ENCODE measurements at regions not wholly inside any gene's neighbourhood (a gene's known extent, or its start where the extent isn't known, plus 50 kb on each side); places are given as distances from the start of the nearest gene placed in this dataset.

DNA sequence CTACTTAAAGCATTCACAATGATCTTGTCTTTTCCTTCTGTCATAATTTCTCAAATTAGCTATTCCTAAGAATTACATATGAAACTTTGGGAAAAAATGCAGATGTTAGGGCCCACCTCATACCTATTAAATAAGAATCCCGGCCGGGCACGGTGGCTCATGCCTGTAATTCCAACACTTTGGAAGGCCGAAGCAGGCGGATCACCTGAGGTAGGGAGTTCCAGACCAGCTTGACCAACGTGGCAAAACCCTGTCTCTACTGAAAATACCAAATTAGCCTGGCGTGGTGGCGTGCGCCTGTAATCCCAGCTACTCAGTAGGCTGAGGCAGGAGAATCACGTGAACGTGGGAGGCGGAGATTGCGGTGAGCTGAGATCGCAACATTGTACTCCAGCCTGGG is 158.4 kb upstream of the TLL1 start:
- no peak for DNase-seq (ENCODE audit: low read depth)
- no peak overlapping the region for H3K4me3 ChIP-seq (ENCODE audit: low read length)
- no peak for TF ChIP-seq CTCF (IDR thresholded peaks at IDR 0.05; ENCODE audit: insufficient read depth, low read depth, low read length, missing control alignments)

DNA sequence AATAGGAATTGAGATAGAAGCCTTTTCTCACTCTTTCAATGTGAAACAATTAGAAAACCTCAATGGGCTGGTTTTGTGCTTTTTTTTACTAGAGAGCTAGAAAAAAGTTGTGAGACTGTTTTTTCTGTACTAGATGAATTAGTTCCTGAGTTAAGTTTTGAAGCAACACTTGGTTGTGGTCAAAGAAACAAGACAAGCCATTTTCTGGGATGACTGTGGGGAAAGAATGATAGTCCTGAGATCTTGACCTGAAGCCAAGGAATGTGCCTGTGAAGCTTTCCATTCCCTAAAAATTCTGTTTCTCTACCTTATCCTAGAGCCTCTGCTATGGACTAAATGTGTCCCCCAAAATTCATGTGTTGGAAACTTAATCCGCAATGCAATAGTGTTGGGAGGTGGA is 157.8 kb upstream of the TLL1 start:
- no peak for DNase-seq (ENCODE audit: low read depth)
- no peak overlapping the region for H3K4me3 ChIP-seq (ENCODE audit: low read length)
- no peak for TF ChIP-seq CTCF (IDR thresholded peaks at IDR 0.05; ENCODE audit: insufficient read depth, low read depth, low read length, missing control alignments)

DNA sequence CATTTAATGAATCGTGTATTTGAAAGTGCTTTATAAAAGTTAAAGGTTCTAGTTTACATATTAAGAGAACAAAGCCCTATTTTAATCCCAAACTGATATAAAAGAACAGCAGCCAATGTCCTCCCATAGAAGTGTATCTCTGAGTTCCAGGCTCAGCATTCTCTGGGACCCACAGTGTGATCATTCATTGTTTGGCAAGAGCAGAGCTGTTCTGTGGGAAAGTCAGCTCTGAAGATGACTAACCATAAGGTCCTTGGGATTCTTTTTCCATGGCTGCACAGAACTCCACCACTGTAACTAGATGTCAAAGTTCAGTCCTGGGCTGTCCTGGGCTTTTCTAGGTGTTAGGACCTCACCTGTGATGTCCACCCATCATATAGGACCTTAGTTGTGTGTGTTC is 157.0 kb upstream of the TLL1 start:
- TF ChIP-seq CTCF (IDR thresholded peaks at IDR 0.05; ENCODE audit: insufficient read depth, low read depth, low read length, missing control alignments) = no peak
- H3K4me3 ChIP-seq (ENCODE audit: low read length) = no peak overlapping the region
- peak; percentile 42 for DNase-seq (ENCODE audit: low read depth)

DNA sequence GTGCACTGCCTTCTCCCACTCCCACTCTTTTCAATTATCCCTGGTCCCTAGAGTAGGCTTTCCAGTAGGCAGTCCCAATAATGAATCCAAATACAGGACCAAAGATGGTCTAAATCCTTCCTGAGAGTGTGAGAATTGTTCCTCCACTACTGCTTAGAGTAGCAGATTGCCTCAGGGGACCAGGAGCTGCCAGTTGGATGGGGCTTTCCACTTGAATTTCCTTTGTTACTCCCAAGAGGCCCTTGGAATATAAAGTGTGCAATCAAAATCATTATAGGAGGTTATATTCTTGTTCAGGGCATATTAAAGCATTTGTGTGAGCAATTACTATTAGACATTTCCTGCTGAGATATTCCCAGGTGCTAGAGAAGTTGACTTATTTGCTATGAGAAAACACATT is 156.6 kb upstream of the TLL1 start:
- no peak for TF ChIP-seq CTCF (IDR thresholded peaks at IDR 0.05; ENCODE audit: insufficient read depth, low read depth, low read length, missing control alignments)
- no peak overlapping the region for H3K4me3 ChIP-seq (ENCODE audit: low read length)
- DNase-seq (ENCODE audit: low read depth) = peak; percentile 7

GRCh38 chr4:165718660-165719059 is 154.4 kb upstream of the TLL1 start:
- TF ChIP-seq CTCF (IDR thresholded peaks at IDR 0.05; ENCODE audit: insufficient read depth, low read depth, low read length, missing control alignments) = no peak
- H3K4me3 ChIP-seq (ENCODE audit: low read length) = no peak overlapping the region
- DNase-seq (ENCODE audit: low read depth) = no peak

DNA sequence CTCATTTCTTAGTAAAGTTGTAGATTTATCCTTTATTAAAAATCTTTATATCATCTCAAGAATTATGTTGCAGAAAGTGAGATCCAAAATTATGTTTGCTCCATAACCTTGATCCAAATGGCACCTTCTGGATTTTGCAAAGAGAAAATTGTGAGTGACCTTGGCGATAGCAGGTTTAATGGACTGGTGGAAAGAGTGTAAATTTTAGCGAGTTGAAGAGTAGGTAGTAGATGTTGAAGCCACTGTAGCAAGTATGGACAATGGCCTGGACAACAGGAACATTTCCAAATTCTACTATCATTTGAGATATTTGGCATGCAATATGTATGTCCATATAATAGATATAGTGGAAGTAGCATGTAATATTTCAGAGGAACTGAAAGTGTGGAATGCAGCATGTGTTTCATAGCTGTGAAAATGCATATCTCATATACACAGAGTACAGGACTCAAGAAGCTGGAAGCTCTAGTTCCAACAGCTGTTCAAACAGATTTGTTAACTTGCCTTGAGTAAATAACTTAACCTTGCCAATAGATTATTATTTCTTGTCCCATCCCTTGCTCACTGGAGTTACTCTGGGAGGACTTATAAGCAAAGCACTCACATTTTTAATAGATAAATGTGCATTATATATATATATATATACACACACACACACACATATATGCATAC is 152.5 kb upstream of the TLL1 start:
- no peak overlapping the region for H3K4me3 ChIP-seq (ENCODE audit: low read length)
- no peak for TF ChIP-seq CTCF (IDR thresholded peaks at IDR 0.05; ENCODE audit: insufficient read depth, low read depth, low read length, missing control alignments)
- no peak for DNase-seq (ENCODE audit: low read depth)

DNA sequence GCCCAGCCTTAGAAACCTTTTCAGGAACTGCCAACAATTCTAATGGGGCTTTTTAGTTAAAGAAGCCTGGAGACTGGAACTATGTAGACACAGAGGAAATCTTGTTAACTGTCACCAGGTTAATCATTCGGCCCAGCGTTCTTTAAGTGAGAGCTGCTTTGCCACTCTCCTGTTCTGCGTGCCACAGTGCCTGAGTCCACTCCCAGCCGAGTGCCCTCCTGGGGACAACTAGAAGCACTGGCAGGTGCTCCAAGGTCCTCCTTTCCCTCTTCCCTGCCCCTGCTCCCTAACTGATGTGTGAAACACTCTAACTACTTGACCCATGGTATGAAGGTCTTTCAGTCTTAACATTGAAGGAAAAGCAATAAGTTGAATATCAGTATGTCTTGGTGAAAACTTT is 151.2 kb upstream of the TLL1 start:
- H3K4me3 ChIP-seq (ENCODE audit: low read length) = no peak overlapping the region
- DNase-seq (ENCODE audit: low read depth) = no peak
- TF ChIP-seq CTCF (IDR thresholded peaks at IDR 0.05; ENCODE audit: insufficient read depth, low read depth, low read length, missing control alignments) = no peak
